Effector CD8-positive, alpha-beta T cell (primary cell): ENCODE measurements at regions not wholly inside any gene's neighbourhood (a gene's known extent, or its start where the extent isn't known, plus 50 kb on each side); places are given as distances from the start of the nearest gene placed in this dataset.

Source experiments
- DNase-seq: peaks from one replicate; lab custom pipeline; 2025; lab: John Stamatoyannopoulos, UW

DNA sequence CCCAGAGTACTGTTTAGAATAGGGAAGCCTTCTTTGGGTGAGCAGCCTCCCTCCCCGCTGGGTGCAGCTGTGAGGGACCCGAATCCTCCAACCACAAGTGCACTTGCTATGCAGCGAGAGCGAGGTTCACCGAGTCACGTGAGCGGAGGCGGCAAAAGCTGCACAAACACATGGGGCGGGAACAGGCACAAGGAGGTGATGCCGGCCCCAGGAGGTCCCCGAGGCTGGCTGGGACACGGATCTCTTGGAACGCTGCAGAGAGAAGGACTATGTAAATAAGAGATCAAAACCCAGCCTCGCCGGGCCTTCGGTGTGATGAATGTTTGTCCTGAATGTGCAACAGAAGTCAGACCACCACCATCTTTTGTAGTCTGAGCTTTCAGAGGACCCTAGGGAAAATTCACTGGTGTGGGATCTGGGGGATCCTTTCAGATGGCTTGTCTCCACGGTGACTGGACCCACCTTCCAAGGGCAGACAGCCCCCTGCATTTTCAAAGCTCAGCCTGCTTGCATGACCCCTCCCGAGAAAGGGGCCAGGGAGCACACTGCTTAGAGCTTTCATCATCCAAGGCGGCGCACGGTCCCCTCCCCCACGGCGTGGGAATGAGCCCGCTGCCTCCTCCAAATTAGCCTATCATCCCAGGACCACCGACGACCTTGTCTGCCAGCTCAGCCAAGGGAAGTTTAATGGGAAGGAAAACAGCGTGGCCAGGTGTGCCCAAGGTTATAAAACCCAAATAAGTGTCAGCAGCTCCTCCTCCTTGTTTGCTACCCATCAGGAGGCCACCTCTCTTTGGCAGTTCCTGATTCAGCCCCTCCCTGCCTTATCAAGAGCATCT lies 327.7 kb downstream of the CXCL12 start:
- DNase-seq = no peak

DNA sequence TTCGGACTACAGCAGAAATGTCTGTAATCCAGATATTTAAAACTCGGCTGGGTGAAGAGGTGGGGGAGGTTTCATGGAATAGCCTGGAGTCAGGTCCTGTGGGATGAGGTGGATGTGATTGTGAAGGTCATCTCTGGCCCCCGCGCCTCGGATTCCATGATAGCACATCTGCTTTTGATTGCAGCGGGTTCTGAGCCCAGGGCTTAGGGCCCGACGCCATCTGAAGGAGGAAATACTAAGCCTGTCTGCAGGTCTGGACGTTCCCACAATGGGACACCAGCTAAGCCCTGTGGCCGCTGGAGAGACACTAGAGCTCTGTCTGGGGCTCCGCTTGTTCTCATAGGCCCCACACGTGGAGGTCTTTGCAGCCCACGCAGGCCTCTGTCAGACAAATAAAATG lies 328.7 kb downstream of the CXCL12 start:
- DNase-seq = no peak

DNA sequence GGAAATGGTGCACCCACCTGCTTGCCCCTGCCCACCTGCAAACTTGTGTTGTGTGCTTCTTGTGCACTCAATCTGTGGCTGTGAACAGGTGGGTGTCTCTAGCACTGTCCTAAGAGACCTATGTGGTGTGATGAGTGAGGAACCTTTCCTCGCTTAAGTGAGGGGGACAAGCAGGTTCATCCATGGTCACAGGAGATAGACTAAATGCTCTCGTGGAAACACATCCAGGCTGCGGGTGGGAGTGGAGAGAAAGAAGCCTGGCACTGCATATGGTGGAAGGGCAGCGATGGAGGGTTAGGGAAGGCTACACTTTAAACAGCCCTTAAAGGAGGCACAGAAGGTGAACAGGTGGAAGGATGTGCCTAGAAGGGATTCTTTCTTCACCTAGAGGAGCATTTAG lies 330.9 kb downstream of the CXCL12 start:
- no peak for DNase-seq

DNA sequence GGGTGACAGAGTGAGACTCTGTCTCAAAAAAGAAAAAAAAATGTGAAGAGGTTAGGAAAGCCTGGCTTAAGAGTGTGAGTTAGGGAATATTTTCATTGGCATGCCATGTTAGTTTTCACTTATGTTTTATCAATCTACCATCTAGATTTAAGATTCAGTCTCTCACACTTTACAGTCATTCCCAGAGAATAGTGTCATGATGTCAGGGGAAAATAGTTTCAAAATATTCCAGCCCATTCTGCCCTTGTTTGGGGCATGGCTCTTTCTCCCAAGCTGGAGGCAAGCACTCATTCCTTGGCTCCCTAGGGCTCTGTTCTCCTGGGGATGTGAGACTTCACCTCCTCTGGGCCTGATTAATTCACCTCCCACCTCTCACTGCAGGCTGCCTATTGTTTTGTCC lies 331.5 kb downstream of the CXCL12 start:
- DNase-seq = no peak

DNA sequence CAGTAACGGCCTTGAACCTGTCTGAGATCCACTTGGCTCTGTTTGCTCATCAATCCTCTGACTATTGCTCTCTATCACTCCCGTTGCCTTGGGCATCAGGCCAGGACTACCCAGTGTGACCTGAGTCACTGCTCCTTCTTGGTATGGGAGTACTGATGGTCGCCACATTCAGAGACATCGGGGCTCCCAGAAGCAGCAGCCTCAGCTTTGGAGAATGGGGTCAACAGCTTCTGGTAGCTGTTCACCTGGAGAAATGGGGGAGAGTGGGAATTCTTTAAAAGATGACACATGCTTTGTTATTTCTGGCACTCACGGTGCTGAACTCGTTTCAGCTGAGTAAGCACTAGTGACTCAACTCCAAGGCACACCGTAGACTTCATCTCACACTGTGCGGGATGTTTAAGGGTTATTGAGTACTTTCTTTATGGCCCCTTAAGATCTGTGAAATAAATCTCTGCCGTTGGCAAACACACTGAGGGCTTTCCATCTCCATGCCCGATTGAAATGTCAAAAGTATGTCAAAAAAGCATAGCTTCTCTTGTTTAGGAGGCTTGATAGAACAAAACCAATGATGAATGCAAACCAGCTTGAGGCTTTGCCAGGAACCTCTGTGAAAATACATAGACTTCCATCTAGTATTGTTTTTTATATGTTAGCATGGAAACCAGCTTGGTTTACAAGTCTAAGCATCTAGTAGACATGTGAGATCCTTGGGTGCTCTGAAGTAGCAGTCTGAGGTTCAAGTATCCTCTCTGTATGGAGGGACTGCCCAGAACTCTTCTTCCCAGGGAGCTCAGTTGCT lies 333.1 kb downstream of the CXCL12 start:
- DNase-seq = no peak

DNA sequence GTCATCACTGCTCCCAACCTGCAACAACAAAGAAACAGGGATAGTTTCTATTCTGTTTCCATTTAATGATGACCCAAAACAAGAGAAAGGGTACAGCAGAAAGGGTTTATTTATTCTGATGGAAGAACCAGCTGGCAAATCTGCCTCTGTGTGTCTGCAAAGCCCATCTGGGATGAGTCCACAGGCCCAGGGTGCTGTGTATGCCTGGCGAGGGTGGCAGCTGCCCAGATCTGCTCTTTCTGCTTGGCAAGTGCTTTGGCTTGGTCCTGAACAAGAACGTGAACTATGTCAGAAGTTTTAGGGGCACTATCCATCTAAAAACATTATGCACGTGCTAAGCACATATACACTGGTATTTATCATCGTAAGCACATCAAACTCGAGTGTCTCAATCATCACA lies 333.8 kb downstream of the CXCL12 start:
- no peak for DNase-seq

DNA sequence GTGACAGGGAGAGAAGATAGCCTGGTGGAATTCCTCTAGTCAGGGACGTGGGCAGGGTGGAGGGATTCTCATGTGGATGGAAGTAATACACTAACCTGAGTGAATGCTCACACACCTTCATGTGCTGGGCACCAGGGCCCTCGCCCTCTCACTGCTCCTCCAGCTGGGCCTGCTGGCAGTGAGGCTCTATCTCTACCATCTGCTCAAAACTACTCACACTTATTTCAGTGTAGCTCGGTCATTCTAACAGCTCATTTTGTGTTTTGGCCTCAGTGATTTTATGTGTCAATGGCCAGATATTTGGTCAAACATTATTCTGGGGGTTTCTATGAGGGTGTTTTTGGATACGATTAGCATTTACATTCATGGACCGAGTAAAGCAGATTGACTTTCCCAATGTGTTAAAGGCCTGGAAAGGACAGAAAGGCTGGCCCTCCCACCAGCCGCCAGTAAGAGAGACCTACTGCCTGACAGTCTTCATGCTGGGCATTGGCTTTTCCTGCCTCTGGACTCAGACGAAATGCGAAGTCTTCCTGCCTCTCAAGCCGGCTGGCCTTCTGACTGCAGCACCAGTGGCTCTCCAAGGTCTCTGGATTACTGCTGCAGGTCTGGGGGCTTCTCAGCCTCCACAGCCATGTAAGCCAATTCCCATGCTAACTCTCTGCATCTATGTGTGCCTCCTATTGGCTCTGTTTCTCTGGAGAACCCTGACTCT lies 335.4 kb downstream of the CXCL12 start:
- no peak for DNase-seq

DNA sequence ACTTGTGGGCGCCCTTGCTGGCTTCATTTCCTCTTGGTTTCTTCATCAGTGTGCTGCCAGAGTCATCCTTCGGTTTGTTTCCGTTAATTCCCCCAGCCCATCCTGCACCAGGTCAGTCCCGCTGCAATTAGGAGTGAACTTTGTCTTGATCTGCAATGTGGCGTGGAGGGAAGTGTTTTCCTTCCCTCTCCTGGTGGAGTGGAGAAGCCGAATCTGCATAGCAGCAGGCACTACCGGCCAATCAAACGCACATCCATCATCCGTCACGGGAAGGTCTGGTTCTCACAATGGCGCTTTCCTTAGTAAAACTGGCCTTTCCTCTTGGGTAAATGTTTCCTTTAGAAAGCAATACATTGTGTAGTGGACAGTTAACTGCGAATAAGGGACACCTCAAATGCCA lies 337.5 kb downstream of the CXCL12 start:
- DNase-seq = no peak

DNA sequence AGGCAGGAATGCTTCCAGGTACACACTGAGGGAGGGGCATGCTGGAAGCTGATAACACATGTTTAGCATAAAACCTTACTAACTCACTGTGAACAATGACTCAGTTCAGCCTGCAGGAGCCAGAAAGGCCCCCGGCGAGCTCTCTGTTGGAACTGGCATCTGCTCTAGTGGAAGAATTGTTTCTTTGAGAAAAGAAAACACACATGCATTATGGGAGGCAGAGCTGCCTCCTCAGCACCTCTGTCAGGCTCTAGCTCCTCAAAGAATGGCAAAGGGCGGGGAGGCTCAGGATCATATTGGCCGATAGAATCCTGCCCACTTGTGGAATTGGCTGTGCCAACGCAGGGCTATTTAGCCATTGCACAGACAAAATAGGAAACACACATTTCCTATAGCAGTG lies 338.3 kb downstream of the CXCL12 start:
- DNase-seq = no peak

DNA sequence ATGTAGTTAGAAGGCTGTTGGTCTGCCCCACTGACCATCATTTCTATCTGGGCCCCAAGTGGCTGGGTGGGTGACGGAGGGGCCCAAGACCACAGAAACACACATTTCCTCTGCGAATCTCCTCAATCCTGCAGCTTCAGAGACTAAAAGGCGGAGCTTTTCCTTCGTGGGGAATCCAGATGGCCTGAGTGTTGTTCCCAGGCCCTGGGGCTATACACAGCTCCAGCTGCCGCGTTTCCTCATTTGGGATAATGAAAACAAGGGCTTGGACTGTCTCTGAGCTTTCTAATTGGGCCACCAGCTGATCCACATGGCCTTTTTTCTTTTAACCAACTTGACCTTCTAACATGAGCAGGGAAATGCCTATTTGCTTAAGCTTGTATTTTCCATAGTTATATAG lies 339.9 kb downstream of the CXCL12 start:
- no peak for DNase-seq

DNA sequence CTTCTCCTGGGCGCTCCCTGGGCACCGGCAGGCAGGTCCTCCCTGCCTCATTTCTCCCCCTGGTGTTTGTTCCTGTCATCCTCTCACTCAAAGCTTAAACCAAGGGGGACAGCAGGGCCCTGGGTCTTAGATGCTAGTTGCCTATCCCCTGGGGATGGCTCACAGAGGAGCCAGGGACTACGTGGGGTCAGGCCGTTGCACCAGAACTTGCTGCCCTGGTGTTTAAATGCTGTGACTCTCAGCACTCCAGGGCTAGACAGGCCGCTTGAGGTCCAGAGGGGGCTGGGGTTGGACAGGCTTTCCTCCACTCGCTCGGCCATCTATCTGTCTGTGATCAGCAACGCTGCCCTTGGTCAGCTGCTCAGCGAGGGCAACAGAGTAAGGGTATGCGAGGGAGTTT lies 340.3 kb downstream of the CXCL12 start:
- DNase-seq = no peak

DNA sequence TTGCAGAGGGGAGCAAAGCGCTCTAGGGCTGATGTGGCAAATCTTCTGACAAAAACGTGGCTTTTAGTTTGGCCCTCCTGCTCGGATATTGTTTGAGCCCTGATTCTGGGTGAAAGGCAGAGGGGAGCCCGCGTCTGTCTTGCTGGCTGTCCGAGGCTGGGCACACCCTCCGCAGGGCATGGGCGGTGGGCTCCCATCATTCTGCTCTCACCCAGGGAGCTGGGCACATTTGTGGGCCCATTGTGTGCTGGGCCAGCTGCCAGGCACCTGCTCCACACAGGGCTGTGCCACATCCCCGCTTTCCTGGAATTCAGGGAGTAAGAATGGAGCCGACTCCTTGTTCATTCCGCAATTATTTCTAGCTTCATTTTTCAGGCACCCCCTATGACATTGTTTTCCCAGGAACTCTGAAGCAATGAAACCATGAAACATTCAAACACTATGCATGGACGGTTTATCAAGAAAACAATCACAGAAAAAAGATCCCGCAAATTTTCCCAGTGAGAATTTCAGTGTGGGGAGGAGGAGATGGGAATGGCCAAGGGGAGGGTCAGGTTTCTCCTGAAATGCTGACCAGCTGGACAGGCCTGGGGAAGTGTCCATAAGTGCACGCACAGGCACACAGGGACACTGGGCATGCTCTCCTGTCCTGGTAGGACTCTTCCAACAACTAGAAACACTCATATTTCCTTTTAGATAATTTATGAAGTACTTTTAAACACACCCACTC lies 341.1 kb downstream of the CXCL12 start:
- no peak for DNase-seq

DNA sequence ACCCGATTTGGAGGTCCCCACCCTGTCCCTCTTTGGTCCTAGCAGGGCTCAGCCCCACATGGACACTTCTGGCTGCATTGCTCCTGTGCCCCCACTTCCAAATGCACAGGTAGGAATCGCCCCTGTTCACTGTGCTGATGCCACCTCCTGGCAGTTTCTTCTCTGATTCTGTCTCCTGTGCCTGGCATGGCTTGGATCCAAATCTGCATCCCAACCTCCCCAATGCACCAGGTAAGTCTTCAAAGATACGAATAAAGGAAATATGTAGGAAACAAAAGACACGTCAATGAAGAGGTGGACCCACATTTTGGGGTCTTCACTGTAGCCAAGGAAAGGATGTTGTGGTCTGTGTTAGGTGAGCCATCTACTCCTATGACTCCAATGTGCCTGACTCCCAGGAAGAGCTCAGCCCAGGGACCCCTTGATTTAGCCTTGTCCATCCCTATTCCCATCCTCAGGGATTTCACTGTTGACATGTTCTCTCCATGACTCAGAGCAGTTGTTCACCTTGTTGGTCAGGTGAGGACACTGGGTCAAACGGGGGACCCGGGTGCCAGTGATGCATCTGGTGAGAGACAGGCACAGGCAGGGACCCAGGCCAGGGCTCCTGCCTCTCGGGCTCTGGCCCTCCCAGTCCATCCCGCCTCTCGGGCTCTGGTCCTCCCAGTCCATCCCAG lies 341.8 kb downstream of the CXCL12 start:
- DNase-seq = no peak

DNA sequence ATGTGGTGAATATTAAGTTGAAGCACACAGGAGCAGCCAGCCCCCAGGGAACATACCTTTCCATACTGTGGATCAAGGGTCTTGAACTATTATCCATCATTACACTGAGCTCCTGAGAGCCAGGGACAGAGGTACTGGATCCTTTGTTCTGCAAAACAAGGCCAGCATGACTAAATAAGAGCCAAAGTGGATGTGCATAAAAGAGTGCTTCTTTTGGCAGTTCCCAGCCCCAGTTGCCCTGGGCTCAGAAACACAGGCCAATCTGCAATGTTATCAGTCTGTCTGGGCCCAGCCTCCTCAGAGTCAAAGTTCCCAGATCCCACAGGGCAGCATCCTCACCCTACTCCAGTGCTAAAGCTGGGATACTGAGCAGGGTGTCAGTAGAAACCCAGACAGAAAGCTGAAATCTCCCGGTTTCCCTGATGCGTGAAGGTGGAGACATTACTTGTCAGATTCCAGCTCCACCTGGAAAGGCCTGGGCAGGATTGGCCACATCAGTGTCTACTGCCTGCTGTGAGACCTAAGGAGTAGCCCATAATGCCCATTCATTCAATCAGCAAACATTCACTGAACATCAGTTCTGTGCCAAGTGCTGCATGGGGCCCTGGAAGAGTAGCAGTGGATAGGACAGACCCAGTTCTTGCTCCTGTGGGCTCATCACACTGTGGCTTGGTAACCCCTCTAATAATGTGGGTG lies 342.7 kb downstream of the CXCL12 start:
- no peak for DNase-seq

DNA sequence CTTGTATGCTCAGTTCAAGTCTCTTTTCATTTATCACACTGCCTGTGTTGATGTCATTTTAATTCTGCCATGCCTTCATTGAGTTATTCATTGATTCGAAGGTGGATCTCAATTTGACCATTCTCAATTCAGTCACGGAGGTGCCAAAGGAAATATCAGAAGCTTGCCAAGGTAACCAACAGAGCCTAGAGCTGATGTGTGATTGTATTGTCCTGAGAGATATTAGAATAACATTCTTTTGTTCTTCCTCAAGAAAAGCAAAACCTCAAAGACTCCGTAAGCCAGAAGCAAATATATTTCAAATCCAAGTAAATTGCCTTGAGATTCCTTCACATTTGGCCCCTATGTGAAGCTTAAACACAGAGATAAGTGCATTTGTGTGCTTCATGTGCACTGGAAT lies 345.3 kb downstream of the CXCL12 start:
- no peak for DNase-seq

DNA sequence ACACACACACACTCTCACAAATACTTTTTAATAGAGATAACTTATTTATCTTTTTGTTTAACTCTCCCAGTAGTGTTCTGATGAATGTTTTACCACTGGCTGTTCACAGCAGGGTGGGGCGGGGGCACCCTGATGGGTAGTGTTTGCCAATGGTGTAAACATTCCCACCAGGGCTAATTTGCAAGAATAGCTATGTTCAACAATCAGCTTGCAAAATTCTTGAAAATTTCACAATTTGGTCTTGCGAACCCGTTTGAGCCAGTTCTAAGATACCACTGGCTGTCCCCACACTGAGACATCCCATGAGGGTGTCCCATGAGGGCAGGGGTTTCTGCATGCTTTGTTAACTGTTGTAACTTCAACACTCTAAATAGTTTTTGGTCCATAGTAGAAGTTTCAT lies 348.5 kb downstream of the CXCL12 start:
- DNase-seq = no peak

DNA sequence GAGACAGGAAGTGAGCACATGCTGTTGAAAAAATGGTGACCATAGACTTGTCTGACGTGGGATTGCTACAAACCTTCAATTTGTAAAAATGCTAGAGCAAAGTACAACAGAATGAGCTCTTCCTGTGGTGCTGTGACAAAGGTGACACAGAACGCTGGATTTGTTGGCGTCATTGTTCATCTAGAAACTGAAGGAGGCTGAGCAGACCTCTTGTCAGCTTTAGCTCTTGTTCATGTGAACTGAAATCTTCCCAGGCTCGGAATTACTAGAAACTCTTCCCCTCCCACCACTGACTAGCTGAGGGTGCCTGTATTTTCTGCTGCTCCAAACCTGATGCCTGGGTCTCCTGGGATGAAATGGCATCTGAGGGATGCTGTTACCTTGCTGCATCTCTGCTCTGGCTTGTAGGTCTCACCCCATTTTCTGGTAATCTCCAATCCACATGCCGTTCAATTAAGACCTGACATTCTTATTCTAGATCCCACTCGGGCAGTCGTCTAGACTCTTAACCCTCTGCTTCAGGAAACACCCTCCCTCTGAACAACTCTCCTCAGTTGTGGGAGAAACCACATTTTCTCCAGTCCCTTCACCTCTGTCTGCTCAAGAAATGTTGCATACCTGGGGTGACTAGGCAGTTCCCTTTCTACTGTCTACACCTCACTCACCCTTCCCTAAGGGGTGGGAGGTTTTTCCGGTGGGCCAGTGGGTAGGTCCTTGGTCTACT lies 349.3 kb downstream of the CXCL12 start:
- no peak for DNase-seq

DNA sequence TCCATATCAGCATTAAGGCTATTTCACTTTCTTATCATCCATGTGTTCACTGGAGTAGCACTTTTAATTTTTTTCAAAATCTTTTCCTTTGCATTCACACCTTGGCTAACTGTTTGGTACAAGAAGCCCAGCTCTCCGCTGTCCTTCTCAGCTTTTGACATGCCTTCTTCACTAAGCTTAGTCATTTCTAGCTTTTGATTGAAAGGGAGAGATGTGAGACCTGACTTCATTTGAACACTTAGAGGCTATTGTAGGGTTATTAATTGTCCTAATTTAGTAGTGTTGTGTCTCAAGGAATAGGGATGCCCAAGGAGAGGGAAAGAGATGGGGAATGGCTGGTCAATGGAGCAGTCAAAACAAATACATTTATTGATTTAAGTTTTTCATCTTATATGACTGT lies 350.0 kb downstream of the CXCL12 start:
- no peak for DNase-seq

DNA sequence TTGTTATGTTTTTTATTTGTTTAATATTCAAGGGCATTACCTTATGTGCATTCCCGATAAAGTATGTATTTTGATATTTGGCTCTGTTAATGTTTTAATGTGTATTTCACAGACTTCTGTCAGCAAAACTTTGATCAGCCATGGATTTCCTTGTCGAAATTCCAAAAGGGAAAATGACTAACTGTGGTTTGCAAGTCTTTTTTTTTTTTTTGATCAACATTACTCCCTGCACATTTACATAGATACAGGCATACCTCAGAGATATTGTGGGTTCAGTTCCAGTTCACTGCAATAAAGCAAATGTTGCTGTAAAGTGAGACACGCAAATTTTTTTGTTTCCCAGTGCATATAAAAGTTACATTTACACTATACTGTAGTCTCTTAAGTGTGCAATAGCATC lies 351.9 kb downstream of the CXCL12 start:
- no peak for DNase-seq

DNA sequence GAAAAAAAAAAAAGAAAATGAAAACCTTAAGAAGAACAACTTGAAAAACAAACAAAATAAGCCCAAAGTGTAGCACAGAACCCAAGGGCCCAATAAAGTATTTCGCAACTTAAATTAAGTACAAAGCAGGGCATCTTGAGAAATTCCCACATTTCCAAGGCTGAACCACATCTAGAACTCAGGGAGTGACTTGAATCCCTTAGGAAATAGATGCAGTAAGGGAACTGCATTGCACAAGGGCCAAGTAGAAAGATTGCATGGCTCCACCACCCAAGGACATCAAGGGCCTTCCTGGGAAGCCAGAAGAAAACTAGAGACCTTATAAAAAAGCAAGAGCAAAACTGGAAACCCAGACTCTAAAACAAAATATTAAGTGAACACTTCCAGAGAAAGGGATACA lies 352.7 kb downstream of the CXCL12 start:
- DNase-seq = no peak
